A673 (cell line): ENCODE measurements at regions not wholly inside any gene's neighbourhood (a gene's known extent, or its start where the extent isn't known, plus 50 kb on each side); places are given as distances from the start of the nearest gene placed in this dataset.

Experiments
- BruUV-seq: library from RNA; stranded (reverse); fragments of 400-500 nt; replicated peaks from 2 replicates; lab custom pipeline; 2021; lab: Mats Ljungman, UMichigan
- CTCF ChIA-PET: fragments of 300-600 bp; sonication (Branson Sonifier 250); formaldehyde crosslinking; loops from one replicate; lab custom pipeline; 2022; ENCODE audit warnings: antibody characterized with exemption; lab: Charles Lee
- POLR2A ChIA-PET: fragments of 300-600 bp; sonication (Branson Sonifier 250); formaldehyde crosslinking; loops from one replicate; lab custom pipeline; 2022; ENCODE audit warnings: antibody characterized with exemption; ENCODE audit not compliant: low non-redundant PET; lab: Charles Lee
- DNase-seq: peaks from one replicate; pipeline ENCODE4 v3.0.0-alpha.2; 2015; ENCODE audit warnings: low spot score
- H3K27ac ChIP-seq: fragments of 200-600 bp; sonication (generic); 2 replicates; pipeline ENCODE4 v1.5.1; 2016; ENCODE audit warnings: mixed run types, low read depth, mild to moderate bottlenecking, mixed read lengths, antibody characterized with exemption, low read length; ENCODE audit not compliant: poor library complexity, severe bottlenecking
- H3K27me3 ChIP-seq: fragments of 200-600 bp; sonication (generic); replicated peaks from 2 replicates; pipeline ENCODE4 v1.6.1; 2017; ENCODE audit warnings: mixed run types, low read depth, mild to moderate bottlenecking, mixed read lengths, antibody characterized with exemption, low read length; ENCODE audit not compliant: insufficient read depth, poor library complexity
- H3K36me3 ChIP-seq: fragments of 200-600 bp; sonication (generic); 2 replicates; pipeline ENCODE4 v1.6.1; 2016; ENCODE audit warnings: mixed run types, mild to moderate bottlenecking, mixed read lengths, antibody characterized with exemption, low read length; ENCODE audit not compliant: insufficient read depth, poor library complexity, severe bottlenecking
- H3K4me1 ChIP-seq: fragments of 200-600 bp; sonication (generic); 2 replicates; pipeline ENCODE4 v1.6.1; 2017; ENCODE audit warnings: mixed run types, mild to moderate bottlenecking, mixed read lengths, antibody characterized with exemption, low read length; ENCODE audit not compliant: insufficient read depth, poor library complexity, severe bottlenecking
- H3K4me3 ChIP-seq: fragments of 200-600 bp; sonication (generic); 2 replicates; pipeline ENCODE4 v1.5.1; 2016; ENCODE audit warnings: low read depth, mixed run types, mild to moderate bottlenecking, mixed read lengths, low read length; ENCODE audit not compliant: poor library complexity, severe bottlenecking
- H3K9me3 ChIP-seq: fragments of 200-600 bp; sonication (generic); 2 replicates; pipeline ENCODE4 v1.6.1; 2016; ENCODE audit warnings: mixed run types, low read depth, mild to moderate bottlenecking, mixed read lengths, antibody characterized with exemption, low read length; ENCODE audit not compliant: poor library complexity, severe bottlenecking
- CTCF ChIP-seq: fragments of 300-800, 200-600 bp; sonication (generic); conservative IDR thresholded peaks from 2 replicates; pipeline ENCODE4 v1.5.1; 2017; ENCODE audit warnings: low read depth, mild to moderate bottlenecking, antibody characterized with exemption, low read length, moderate library complexity, mixed read lengths
- EZH2 ChIP-seq: fragments of 200-600 bp; sonication (generic); IDR thresholded peaks from 2 replicates; pipeline ENCODE4 v1.6.1; 2017; ENCODE audit warnings: borderline replicate concordance, low read depth, mild to moderate bottlenecking, mixed read lengths, antibody characterized with exemption, low read length; ENCODE audit not compliant: poor library complexity, severe bottlenecking
- intact Hi-C: fragments of 100-400 bp; cut with micrococcal nuclease; formaldehyde crosslinking; loops from one replicate; pipeline ENCODE4 v1.10.0; 2022; ENCODE audit not compliant: unreplicated experiment

GRCh38 chr2:235194836-235195235, 243.0 kb downstream of the SH3BP4 start:
- CTCF ChIA-PET = no interaction called here
- POLR2A ChIA-PET = no interaction called here

DNA sequence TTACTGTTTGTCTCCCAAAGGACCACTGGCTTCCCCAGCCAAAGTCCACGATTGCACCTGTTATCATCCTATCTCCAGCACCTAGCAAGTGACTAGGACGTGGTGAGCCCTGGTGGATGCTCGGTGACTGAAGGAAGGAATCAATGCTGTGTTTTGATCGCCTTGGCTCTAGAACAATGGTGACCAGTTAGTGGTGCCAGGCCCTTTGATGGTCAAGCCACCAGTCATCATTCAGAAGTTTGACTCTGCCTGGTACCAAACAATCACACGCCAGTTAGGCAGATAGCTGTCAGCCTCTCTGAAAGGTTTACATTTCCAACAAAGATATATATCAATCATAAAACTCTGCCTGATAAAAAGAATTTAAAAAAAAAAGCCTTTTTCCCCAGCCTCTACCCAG, 244.1 kb downstream of the SH3BP4 start:
- Histone ChIP-seq H3K9me3 (no peaks in the 10 kb centered on the region), H3K36me3 (no peaks in the 10 kb centered on the region), H3K27ac (no peak overlapping the region), H3K27me3 (no peaks in the 10 kb centered on the region), H3K4me1 (peaks cover 13% of the 10 kb centered on the region), H3K4me3 (no peak overlapping the region)
- ChIA-PET POLR2A (no interaction called here), CTCF (no interaction called here)
- intact Hi-C loops = no loop called here
- no TSS peak for BruUV-seq
- TF ChIP-seq EZH2 (no peak), CTCF (no peak)
- no peak for DNase-seq

More at GRCh38 chr2:235194836-235195235, 243.0 kb downstream of the SH3BP4 start:
- Histone ChIP-seq H3K36me3 (no peaks in the 10 kb centered on the region), H3K4me1 (peaks cover 13% of the 10 kb centered on the region), H3K9me3 (no peaks in the 10 kb centered on the region), H3K27ac (no peak overlapping the region), H3K4me3 (no peak overlapping the region), H3K27me3 (no peaks in the 10 kb centered on the region)
- no peak for DNase-seq
- intact Hi-C loops = no loop called here
- no peak for TF ChIP-seq CTCF
- no peak for TF ChIP-seq EZH2
- no TSS peak for BruUV-seq

GRCh38 chr2:235199128-235199527, 247.3 kb downstream of the SH3BP4 start:
- TF ChIP-seq CTCF (no peak), EZH2 (no peak)
- H3K4me1 ChIP-seq = no peaks in the 10 kb centered on the region
- no peak for DNase-seq
- no TSS peak for BruUV-seq
- no peak overlapping the region for H3K27ac ChIP-seq
- POLR2A ChIA-PET = no interaction called here
- intact Hi-C loops = no loop called here
- no peaks in the 10 kb centered on the region for H3K27me3 ChIP-seq
- H3K9me3 ChIP-seq = no peaks in the 10 kb centered on the region
- no peaks in the 10 kb centered on the region for H3K36me3 ChIP-seq
- no peak overlapping the region for H3K4me3 ChIP-seq
- CTCF ChIA-PET = no interaction called here
